Breast epithelium (tissue), 3 donors: ENCODE measurements at regions not wholly inside any gene's neighbourhood (a gene's known extent, or its start where the extent isn't known, plus 50 kb on each side); places are given as distances from the start of the nearest gene placed in this dataset.
"Not testable (repeated sequence)": the region's sequence is repeated elsewhere in the genome, so short reads cannot be mapped to it uniquely, and the experiment has no call there.

Source experiments
- CTCF ChIP-seq, 3 donors: fragments of 450-650 bp; IDR thresholded peaks; one replicate each; pipeline ENCODE4 v1.5.1; 2016 to 2017; ENCODE audit warnings: antibody characterized with exemption in 3 of 3, mild to moderate bottlenecking in 3 of 3, moderate library complexity in 3 of 3
- POLR2A ChIP-seq: fragments of 450-650 bp; IDR thresholded peaks from one replicate; pipeline ENCODE4 v1.6.1; 2016; ENCODE audit warnings: antibody characterized with exemption, mild to moderate bottlenecking, moderate library complexity
- POLR2AphosphoS5 ChIP-seq, 3 donors: sonication (generic); formaldehyde crosslinking; IDR thresholded peaks; one replicate each; pipeline ENCODE4 v1.6.1; 2017; ENCODE audit warnings: antibody characterized with exemption in 3 of 3

GRCh38 chr16:16770717-16771116 is 391.8 kb downstream of the NPIPA7 start:
- not testable (repeated sequence) for TF ChIP-seq CTCF (IDR thresholded peaks at IDR 0.05); POLR2AphosphoS5 (IDR thresholded peaks at IDR 0.05); POLR2A
